Left lung (tissue), 4 donors: ENCODE measurements at regions not wholly inside any gene's neighbourhood (a gene's known extent, or its start where the extent isn't known, plus 50 kb on each side); places are given as distances from the start of the nearest gene placed in this dataset.
"Not testable (repeated sequence)": the region's sequence is repeated elsewhere in the genome, so short reads cannot be mapped to it uniquely, and the experiment has no call there.

ENCODE experiments used
- ATAC-seq: fragments of 200-7000 bp; cut with Tn5 transposase; one replicate; pipeline ENCODE4 v1.9.1; 2020; ENCODE audit warnings: moderate library complexity
- DNase-seq, 4 donors: peaks; one replicate each; pipeline ENCODE4 v3.0.0-alpha.2; 2013 to 2020
- H3K27ac ChIP-seq, 2 donors: fragments of 200-600 bp; sonication (generic) in 1 of 2; one replicate each; pipeline versions ENCODE4 v1.5.0 to v1.8.0; 2020 to 2021
- H3K27me3 ChIP-seq, 2 donors: fragments of 200-600 bp; sonication (generic) in 1 of 2; one replicate each; pipeline versions ENCODE4 v1.5.0 to v1.8.0; 2020 to 2021
- H3K36me3 ChIP-seq, 2 donors: fragments of 200-600 bp; sonication (generic) in 1 of 2; one replicate each; pipeline versions ENCODE4 v1.5.0 to v1.8.0; 2020 to 2021
- H3K4me1 ChIP-seq, 2 donors: fragments of 200-600 bp; one replicate each; pipeline ENCODE4 v1.8.0; 2021
- H3K4me3 ChIP-seq, 2 donors: fragments of 200-600 bp; sonication (generic) in 1 of 2; one replicate each; pipeline versions ENCODE4 v1.5.0 to v1.8.0; 2020 to 2021; ENCODE audit warnings: mild to moderate bottlenecking in 1 of 2
- H3K9me3 ChIP-seq, 2 donors: fragments of 200-600 bp; sonication (generic) in 1 of 2; one replicate each; pipeline versions ENCODE4 v1.5.0 to v1.8.0; 2020 to 2021
- CTCF ChIP-seq, 2 donors: fragments of 200-600 bp; sonication (generic) in 1 of 2; IDR thresholded peaks; one replicate each; pipeline versions ENCODE4 v1.5.0 to v1.8.0; 2021; ENCODE audit warnings: antibody characterized with exemption in 2 of 2
- intact Hi-C, 2 donors: fragments of 100-400 bp; cut with DNase I; formaldehyde crosslinking; loops; one replicate each; pipeline versions ENCODE4 v1.11.2 to v1.14.2; 2022
- donor health status: DM: no; HTN: yes; CAD: no.
- donor health status: DM: no; HTN: no; CAD: no.

- DNase-seq (no peak), ATAC-seq (no peak)
- Histone ChIP-seq H3K27ac (no peak overlapping the region), H3K36me3 (no peaks in the 10 kb centered on the region), H3K27me3 (no peaks in the 10 kb centered on the region), H3K4me1 (no peaks in the 10 kb centered on the region), H3K9me3 (no peaks in the 10 kb centered on the region), H3K4me3 (no peak overlapping the region)
- intact Hi-C loops: no loop called here
- no peak for TF ChIP-seq CTCF (IDR thresholded peaks at IDR 0.05)
Measured at GRCh38 chr5:18292146-18292545, 657.9 kb downstream of the TAF11L14 start.

GRCh38 chr5:18295696-18296095 lies 661.4 kb downstream of the TAF11L14 start:
- H3K36me3 ChIP-seq, H3K27me3 ChIP-seq, H3K27ac ChIP-seq, ATAC-seq, H3K4me3 ChIP-seq, H3K4me1 ChIP-seq, H3K9me3 ChIP-seq, intact Hi-C loops, DNase-seq: not testable (repeated sequence)

- Histone ChIP-seq H3K4me3 (no peak overlapping the region), H3K27me3 (no peaks in the 10 kb centered on the region), H3K4me1 (no peaks in the 10 kb centered on the region), H3K36me3 (no peaks in the 10 kb centered on the region), H3K9me3 (no peaks in the 10 kb centered on the region), H3K27ac (no peak overlapping the region)
- ATAC-seq (no peak), DNase-seq (no peak)
- TF ChIP-seq CTCF (IDR thresholded peaks at IDR 0.05): no peak
- intact Hi-C loops: no loop called here
Measured at GRCh38 chr5:18299166-18299565, 664.9 kb downstream of the TAF11L14 start.

- no peaks in the 10 kb centered on the region for H3K27me3 ChIP-seq
- H3K36me3 ChIP-seq: no peaks in the 10 kb centered on the region
- TF ChIP-seq CTCF (IDR thresholded peaks at IDR 0.05): peak; percentile 48 to 56
- no peak overlapping the region for H3K4me3 ChIP-seq
- H3K9me3 ChIP-seq: no peaks in the 10 kb centered on the region
- ATAC-seq (peak; percentile 75), DNase-seq (peak in 2 of 4 donors; percentile 29 to 52)
- intact Hi-C loops: no loop called here
- no peaks in the 10 kb centered on the region for H3K4me1 ChIP-seq
- no peak overlapping the region for H3K27ac ChIP-seq
Measured at GRCh38 chr5:18305288-18305924, 671.1 kb downstream of the TAF11L14 start.

- Histone ChIP-seq H3K27ac (no peak overlapping the region), H3K4me1 (peaks cover 0 to 6% of the 10 kb centered on the region in 2 donors), H3K4me3 (no peak overlapping the region), H3K27me3 (no peaks in the 10 kb centered on the region), H3K9me3 (no peaks in the 10 kb centered on the region), H3K36me3 (no peaks in the 10 kb centered on the region)
- ATAC-seq (no peak), DNase-seq (no peak)
- no peak for TF ChIP-seq CTCF (IDR thresholded peaks at IDR 0.05)
- intact Hi-C loops: no loop called here
Measured at GRCh38 chr5:18311266-18311665, 677.0 kb downstream of the TAF11L14 start.

GRCh38 chr5:18312016-18312415 lies 677.8 kb downstream of the TAF11L14 start:
- DNase-seq (no peak), ATAC-seq (no peak)
- H3K27me3 ChIP-seq: no peaks in the 10 kb centered on the region
- no peak overlapping the region for H3K27ac ChIP-seq
- H3K4me1 ChIP-seq: peaks cover 0 to 6% of the 10 kb centered on the region in 2 donors
- H3K9me3 ChIP-seq: no peaks in the 10 kb centered on the region
- no peak overlapping the region for H3K4me3 ChIP-seq
- no peak for TF ChIP-seq CTCF (IDR thresholded peaks at IDR 0.05)
- no peaks in the 10 kb centered on the region for H3K36me3 ChIP-seq
- intact Hi-C loops: no loop called here
